ENCODE measurements at regions not wholly inside any gene's neighbourhood (a gene's known extent, or its start where the extent isn't known, plus 50 kb on each side); places are given as distances from the start of the nearest gene placed in this dataset.

DNA sequence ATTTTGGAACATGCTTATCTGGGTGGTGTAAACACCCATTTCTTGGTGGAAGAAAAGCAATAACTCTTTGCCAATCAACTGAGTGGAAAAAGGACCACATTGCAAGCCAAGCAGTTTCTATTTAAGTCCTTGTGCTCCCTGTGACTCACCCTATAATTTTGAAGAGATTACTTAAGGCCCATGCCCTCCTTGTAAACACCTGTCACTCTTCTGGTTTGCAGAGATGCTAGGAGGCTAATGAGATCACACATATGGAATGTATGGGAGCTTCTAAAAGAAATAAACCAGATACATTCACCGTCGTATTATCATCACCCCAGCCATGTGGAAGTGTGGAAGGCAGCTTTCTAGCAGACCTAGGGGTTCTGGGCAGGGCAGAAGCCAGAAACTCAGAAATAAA, 337.1 kb downstream of the GADD45G start:
- TF ChIP-seq CTCF (conservative IDR thresholded peaks at IDR 0.05; ENCODE audit: low read depth in 2 of 2) = no peak
- TF ChIP-seq REST (IDR thresholded peaks at IDR 0.05; ENCODE audit: unreplicated experiment) = no peak
- no peak for TF ChIP-seq EZH2phosphoT487 (IDR thresholded peaks at IDR 0.05; ENCODE audit: unreplicated experiment)
- no peak for TF ChIP-seq POLR2AphosphoS5 (IDR thresholded peaks at IDR 0.05; ENCODE audit: low read depth)
- TF ChIP-seq EZH2 (IDR thresholded peaks at IDR 0.05; ENCODE audit: low read depth, unreplicated experiment) = no peak
- TF ChIP-seq STAT1 (IDR thresholded peaks at IDR 0.05; ENCODE audit: unreplicated experiment) = no peak
- TF ChIP-seq CREB1 (CRISPR knock-in tag; IDR thresholded peaks at IDR 0.05; ENCODE audit: low read depth) = no peak
- TF ChIP-seq, protein P1, sequence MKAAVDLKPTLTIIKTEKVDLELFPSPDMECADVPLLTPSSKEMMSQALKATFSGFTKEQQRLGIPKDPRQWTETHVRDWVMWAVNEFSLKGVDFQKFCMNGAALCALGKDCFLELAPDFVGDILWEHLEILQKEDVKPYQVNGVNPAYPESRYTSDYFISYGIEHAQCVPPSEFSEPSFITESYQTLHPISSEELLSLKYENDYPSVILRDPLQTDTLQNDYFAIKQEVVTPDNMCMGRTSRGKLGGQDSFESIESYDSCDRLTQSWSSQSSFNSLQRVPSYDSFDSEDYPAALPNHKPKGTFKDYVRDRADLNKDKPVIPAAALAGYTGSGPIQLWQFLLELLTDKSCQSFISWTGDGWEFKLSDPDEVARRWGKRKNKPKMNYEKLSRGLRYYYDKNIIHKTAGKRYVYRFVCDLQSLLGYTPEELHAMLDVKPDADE (IDR thresholded peaks at IDR 0.05) = no peak
- no peak for TF ChIP-seq JUNB (IDR thresholded peaks at IDR 0.05; ENCODE audit: unreplicated experiment)

Measured in GM23338 (cell line).